ENCODE measurements at regions not wholly inside any gene's neighbourhood (a gene's known extent, or its start where the extent isn't known, plus 50 kb on each side); places are given as distances from the start of the nearest gene placed in this dataset.

DNA sequence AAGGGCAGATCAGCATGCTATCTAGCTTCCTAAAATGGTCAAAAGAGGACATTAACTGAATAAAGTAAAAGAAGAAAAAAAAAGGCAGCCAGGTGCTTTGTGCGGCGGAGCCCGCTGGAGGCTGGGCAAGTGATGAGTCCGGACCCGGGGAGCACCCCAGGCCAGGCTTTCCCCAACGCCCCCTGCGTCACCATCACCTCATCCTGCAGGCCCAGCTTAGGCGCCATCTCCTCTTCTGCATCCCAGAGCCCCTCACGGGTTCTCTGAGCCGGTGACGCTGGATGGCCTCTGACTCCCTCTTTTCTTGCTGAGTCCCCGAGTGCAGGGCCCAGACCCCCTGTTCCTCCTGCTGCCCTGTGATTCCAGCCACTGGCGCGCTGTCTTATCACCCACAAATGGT is 250.1 kb downstream of the TBXT start:
- no peak for DNase-seq (ENCODE audit: low read depth in 1 of 2, low spot score in 1 of 2)

DNA sequence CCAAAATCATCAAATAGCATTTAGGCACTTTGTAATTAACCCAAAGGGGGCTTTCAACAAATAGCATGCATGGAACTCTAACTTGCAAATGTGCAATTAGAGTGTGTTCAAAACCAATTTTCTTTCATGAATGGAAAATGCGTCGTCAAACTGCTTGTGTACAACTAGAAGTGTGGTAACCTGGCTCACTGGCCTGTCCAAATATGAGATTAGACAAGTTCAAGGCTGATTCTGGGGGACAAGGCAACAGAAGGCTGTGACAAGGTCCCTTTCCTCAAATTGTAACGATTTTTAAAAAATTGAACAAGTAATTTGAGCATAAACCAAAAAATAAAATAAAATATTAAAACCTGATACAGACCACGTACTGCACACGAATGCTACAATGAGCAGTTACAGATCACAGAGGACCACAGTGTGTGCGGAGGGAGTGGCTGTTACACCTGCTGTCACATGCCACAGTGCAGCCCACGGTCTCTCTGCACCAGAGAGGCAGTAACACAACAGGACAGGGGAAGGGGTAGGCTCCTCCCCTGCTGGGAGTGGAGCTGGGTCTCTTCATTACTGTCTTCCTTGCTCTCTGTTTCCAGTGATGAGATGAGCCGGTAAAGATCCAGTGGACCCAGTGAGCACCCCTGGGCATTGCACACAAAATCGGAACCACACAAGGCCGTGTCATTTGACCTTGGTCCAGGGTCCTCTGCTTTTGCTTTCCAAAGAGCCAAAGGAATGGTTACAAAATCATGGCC is 252.2 kb upstream of the PDE10A start:
- no peak for DNase-seq (ENCODE audit: low read depth in 1 of 2, low spot score in 1 of 2)

DNA sequence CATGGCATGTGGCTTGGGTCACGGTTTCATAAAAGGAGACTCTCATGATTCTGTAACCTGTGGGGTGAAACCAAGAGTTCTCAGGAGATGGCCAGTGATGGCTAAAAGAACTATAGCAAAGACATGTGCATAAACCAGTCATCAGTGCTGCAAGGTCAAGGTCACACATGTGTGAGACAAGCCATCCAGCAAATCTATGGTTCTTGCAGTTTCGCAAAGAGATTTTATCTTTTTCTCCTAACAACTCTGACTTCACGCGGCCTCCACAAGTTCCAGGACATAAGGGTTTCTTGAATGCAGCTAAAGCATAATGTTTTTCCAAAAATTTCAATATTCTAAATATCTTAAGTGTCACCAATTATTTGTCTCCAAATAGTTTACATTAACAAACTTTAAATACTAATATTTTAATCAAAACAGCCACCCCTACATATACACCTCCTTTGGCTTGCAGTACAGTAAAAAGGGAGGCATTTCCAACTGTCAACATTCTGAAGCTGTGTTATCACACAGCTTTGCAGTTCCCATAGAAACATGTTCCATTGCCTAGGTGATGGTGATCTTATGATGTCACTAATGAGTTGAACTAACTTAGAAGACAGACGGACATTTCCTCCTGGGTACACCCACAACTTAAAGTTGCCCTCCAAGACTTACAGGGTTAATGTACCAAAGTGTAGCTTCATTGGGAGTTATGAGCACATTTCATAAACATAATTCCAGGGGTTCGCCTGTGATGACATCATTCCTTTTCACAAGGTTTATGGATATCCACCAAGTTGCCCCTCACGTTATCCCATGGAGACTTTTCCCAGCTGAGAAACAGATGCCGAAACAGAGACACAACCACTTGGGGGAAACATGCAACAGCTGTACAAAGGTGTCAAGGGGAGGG is 250.9 kb upstream of the PDE10A start:
- no peak for DNase-seq (ENCODE audit: low read depth in 1 of 2, low spot score in 1 of 2)

DNA sequence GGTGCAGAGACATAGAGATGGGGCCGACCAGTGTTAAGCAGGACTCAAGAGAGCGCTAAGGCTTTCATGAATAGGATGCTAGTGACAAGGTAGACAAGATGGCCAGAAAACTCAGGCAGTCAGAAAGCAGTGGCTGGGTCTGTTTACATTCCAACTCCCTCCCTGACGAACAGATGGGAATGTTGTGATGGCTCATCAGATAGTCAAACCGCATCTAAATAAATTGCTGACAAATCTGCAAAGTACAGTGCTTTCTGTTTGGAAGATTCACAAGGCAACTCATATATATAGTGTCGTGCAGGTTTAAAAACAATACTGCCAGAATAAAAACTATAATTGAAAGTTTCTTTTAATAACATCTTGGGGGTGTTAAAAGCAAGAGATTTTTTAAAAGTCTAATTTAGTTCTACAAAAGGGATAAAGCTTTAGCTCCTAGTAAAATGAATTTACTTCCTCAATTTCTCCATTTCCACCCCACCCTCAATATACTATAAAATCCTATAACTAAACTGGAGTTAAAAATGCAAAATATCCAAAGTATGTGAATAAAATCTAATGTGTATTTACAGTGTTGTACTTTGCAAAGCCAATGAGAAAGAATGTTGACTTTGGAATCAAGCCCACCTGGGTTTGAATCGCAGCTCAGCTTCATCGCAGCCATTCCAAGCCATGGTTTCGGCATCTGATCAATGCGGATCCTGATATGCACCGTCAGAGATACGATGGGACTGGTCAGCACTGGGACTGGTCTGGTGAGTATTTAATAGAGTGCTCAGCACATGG is 247.3 kb upstream of the PDE10A start:
- DNase-seq (ENCODE audit: low read depth in 1 of 2, low spot score in 1 of 2) = no peak

DNA sequence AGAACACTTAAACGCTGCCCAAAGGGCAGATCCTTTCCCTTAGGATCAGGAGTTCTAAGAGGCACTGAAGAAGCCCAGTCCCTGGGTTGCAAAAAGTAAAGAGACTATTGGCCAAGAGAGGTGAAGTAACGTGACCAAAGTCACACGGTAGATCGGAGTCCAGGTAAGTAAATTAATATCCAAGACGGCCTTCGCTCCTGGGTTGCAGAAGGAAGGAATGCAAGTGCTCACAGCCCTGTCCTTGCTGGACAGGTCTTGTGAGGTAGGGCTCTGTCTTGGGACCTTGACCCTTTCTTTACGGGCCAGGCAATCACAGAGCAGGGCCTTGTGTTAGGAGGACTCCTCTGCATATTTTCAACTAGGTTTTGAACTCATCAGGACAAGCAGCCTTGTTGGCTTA is 243.7 kb upstream of the PDE10A start:
- DNase-seq (ENCODE audit: low read depth in 1 of 2, low spot score in 1 of 2) = no peak

DNA sequence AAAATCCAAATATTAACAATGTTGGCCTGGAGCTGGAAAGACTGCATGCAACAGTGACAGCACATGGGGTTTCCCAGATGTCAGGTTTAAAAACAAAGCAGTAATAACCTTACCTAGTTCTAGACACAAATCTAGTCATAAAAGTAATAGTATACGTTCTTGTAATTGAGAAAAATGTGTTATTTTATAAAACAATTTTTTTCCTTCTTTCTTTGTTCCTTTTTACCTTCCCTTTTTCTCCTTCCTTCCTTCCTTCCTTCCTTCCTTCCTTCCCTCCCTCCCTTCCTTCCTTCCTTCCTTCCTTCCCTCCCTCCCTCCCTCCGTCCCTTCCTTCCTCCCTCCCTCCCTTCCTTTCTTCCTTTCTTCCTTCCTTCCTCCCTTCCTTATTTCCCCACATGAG is 242.7 kb upstream of the PDE10A start:
- DNase-seq (ENCODE audit: low read depth in 1 of 2, low spot score in 1 of 2) = no peak

DNA sequence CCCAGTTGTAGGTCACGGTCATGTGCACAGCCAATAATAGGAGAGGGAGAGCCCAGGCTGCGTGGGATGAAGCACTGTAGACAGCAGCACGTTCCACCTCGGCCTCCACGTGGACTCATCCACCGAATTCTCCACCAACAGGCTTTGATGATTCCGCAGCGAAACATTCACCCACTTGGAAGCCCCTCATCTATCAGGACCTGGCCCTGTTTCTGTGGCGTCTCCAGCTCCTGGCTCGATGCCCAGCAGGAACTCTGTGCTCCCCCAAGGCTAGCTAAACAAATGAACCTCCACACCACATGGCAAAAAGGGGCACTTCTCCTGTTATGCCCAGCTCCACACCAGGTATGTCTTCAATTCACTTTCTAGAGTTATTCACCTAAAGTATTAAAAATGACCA is 237.9 kb upstream of the PDE10A start:
- DNase-seq (ENCODE audit: low read depth in 1 of 2, low spot score in 1 of 2) = no peak

DNA sequence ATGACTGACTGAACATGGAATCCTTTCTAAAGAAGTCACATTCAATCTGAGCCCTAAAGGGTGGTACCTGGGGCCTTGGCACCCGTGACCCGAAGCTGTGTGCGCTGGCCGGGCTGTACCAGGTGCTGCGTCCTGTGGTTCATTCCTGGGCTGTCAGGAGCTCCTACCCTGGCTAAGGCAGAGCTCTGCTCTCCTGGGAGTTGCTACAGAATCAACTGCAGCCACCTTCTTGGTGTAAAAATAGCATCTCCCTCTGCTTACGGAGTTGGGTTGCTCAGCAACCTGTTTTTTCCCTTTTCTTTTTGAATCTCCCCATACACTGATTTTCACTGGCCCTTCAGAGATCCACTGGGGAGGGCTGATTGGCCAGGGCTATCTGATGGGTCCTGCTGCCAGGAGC is 236.6 kb upstream of the PDE10A start:
- no peak for DNase-seq (ENCODE audit: low read depth in 1 of 2, low spot score in 1 of 2)

DNA sequence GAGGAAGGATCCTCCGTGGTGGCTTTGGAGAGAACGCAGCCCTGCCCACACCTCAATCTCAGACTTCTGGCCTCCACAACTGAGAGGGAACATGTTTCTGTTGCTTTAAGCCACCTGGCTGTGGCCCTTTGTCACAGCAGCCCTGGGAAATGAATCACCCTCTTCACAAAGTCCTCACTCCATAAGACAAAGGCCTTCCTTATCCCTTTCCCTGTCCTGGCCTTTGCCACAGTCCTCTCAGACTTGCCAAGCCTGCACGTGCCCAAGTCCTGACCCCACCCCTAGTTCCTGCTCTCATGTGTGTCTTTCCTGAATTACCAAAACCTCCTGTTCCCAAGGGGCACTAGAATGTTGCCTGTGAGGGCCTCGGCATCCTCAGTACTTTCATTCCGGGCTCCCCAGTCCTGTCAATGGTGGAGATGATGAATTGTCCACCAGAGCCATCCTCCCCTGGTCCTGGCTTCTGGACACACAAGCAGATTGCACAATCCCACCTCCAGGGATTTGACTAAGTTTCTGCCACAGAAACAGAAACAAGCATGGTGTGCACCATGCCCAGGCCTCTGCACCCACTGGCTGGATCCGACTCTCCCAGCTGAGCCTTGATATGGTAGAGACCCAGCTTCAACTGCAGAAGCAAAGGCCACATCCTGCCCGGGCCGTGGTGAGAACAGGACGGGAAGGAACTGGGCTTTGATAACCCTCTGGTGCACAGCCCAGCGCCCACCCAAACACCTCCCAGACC is 232.6 kb upstream of the PDE10A start:
- DNase-seq (ENCODE audit: low read depth in 1 of 2, low spot score in 1 of 2) = no peak

DNA sequence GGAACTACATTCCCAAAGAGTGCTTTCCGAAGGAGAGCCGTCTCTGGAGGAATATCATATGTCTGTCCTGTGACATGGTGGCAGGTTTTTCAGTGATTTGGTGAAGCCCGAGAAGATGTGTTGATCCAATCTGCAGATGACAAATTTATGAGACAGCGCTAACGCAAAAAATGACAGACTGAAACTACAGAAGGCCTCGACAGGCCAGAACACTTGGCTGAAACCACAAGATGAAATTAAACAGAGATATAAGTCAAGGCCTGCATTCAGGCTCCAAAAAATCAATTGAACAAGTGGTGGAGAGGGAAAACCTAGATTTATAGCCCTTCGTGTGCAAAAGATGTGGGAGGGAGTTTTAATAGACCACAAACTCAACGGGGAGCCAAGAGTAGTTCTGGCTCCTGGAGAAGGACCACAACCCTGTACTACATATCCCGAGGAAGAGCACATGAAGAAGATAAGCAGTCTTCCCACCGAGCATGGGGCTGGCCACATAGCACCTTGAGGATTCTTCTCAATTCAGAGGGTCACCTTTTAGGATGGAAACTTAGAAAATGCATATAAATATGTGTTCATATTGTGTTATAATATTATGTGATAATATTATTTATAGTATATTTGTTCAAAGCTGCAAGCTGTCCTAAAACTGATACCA is 231.3 kb upstream of the PDE10A start:
- no peak for DNase-seq (ENCODE audit: low read depth in 1 of 2, low spot score in 1 of 2)

DNA sequence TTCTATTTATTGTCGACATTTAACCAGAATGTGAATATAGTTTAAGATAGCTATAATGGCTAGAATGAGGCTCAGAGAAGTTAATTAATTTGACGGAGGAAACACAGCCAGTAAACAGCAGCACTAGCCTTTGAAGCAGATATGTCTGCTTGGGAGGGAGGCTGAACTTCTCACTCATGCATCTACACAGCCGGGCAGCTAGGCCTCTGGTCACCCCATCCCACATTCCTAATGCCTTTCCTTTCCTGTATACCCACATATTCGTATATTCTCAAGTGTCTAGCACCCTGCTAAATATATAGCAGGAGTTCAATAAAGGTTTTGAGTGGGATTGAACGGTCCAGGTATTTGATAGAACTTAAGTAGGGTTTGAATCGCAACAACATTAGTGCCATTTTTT is 230.4 kb upstream of the PDE10A start:
- DNase-seq (ENCODE audit: low read depth in 1 of 2, low spot score in 1 of 2) = no peak

DNA sequence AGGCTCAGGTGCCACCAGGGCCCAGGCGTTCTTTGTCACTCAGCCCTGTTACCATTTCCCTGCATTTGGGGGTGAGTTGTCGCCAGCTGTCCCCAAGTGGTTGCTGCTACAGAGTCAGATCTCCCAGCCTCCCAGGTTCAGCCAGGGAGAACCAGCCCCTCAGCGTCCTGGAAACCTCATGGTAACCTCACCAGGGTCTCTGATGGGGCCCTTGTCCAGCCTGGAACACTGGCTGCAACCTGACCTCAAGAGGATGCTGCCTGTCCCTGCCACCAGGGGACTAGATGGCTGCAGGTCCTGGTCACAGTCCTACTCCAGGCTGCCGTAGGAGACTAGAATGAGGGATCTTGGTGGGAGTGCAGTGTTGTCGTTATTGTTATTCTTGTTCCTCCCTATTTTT is 228.3 kb upstream of the PDE10A start:
- no peak for DNase-seq (ENCODE audit: low read depth in 1 of 2, low spot score in 1 of 2)

DNA sequence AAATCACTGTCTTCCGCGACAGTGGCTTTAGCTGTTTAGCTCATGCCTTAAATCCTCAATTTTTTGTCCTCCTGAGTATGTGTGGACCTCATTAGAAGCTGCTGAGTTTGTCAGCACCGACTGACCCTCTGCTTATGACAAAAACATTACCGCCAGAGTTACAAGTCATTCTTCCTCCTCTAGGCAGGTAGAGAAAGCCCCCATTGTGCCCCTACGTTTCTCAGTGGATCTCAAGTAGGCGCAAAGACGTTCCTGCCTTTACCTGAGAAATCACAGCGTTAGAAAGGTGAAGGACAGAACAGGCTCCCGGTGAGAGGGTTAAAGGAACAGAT is 227.3 kb upstream of the PDE10A start:
- DNase-seq (ENCODE audit: low read depth in 1 of 2, low spot score in 1 of 2) = no peak

DNA sequence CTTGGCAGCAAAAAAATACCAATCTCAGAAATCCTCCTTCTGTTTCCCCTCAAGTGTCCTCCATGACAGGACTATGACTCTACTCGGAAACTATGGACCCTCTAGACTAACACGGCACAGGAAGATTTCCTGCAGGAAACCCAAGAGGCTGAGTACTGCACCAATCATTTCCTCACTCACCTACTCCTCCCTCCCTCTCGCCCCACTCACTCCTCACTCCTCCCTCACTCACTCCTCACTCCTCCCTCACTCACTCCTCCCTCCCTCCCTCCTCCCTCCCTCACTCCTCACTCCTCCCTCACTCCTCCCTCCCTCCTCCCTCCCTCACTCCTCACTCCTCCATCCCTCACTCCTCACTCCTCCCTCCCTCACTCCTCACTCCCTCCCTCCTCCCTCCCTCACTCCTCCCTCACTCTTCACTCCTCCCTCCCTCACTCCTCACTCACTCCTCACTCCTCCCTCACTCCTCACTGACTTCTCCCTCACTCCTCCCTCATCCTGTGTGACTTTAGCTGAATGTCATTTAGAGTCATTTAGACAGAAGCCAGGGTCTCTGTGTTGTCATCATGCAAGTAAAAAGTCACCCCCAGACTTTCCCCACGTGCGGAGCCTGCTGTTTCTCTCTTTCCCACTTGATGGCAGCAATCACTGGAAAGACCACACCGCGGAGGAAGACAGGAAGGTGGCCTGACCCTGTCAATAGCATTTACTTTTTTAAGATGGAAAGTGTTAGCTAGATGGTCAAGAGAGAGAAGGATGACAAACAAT is 226.8 kb upstream of the PDE10A start:
- no peak for DNase-seq (ENCODE audit: low read depth in 1 of 2, low spot score in 1 of 2)

DNA sequence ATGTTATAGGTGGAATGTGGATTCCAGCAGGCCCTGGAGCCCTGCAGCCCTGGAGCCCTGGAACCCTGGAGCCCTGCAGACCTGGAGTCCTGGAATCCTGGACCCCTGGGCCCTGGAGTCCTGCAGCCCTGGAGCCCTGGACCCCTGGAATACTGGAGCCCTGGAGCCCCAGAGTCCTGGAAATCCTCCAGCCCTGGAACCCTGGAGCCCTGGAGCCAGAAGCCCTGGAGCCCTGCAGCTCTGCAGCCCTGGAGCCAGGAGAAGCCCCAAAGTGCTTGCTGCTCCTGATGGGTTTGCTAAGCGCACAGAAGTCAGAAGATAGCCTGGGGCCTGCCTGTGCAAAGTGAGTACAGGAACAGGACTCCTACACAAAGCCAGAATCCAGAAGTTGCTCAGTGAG is 223.1 kb upstream of the PDE10A start:
- no peak for DNase-seq (ENCODE audit: low read depth in 1 of 2, low spot score in 1 of 2)

DNA sequence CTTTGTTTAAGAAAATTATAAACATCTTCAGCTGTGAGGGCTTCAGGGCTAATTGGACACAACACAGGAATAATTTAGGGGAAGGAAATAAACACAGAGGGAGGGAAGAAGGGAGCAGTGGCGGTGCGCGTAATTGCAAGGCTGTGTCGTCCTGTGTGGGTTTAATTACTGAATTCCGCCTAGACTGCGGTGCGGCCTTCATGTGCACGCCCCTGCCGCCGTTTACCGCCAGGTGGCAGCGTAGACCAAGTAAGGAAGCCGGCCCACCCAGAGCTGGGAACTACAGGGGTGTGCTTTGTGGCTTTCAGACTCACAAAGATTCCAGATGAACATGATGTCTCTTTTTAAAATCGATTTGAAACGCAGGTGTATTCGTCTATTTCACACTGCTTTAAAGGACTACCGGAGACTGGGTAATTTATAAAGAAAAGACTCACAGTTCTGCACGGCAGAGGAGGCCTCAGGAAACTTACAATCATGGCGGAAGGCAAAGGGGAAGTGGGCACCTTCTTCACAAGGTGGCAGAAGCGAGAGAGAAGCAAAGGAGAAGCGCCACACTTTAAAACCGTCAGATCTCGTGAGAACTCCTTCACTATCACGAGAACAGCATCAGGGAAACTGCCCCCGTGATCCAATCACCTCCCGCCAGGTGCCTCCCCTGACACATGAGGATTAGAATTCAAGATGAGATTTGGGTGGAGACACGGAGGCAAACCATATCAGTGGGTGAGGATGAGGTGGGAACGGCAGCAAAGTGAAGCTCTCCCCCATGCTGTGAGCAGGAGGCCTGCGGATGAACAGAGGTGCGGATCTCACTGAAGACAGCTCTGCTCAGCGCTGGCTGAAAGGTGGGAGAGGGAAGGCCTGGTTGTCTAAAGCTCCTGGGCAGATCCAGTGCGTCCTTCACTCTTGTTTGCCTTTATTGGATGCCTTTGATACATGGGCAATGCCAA is 222.0 kb upstream of the PDE10A start:
- DNase-seq (ENCODE audit: low read depth in 1 of 2, low spot score in 1 of 2) = peak; percentile 19 to 27

DNA sequence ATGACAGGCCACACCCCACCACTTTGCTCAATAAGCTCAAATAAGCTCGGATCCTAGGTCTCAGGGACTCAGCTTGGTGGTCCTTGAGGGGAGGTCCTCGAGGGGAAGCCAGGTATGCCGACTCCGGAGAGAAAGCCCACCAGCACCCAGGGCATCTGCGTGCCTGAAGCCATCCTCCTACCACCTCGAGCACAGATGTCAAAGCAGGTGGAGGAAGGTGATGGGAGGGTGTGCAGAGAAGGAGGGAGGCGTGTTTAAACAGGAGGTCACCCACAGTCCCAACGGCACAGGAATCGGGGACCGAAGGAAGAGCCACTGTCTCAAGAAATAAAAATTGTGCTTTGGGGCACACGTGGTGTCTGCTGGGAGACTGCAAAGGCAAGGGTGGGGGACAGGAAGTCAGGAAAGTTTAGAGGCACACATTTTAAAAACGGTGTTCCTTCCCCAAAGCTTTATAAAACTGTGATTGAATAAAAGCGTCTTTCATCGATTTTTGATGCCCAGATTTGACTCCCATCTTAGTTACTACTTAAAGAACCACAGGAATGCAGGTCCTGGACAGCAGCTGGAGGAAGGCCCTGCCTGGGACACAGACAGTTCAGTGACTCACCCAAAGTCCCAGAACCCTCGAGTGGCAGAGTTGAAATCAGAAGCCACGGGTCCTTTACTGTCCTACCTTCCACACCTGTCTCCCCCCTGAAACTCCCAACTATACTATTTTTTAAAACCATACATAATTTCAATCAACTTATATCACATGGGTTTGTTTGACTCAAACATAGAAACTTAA is 221.0 kb upstream of the PDE10A start:
- no peak for DNase-seq (ENCODE audit: low read depth in 1 of 2, low spot score in 1 of 2)

DNA sequence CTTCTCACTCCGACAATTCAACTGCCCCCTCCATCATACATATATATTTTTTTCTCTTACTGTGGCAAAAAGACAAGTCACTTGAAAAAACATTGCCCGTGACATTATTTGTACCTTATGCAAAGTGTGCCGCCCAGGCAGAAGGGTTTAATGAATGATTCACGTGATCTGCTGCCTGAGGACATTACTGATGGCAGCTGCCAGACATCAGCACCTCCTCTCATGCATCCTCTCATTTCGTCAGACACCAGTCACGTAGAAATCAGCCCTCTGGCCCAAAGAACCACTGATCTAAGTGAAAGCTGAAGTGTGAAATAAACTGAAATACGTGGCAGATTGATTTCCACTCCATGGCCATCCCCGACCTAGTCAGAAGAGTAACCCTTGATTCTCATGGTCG is 218.8 kb upstream of the PDE10A start:
- DNase-seq (ENCODE audit: low read depth in 1 of 2, low spot score in 1 of 2) = no peak
